Pulmonary artery endothelial cell (primary cell): ENCODE measurements at regions not wholly inside any gene's neighbourhood (a gene's known extent, or its start where the extent isn't known, plus 50 kb on each side); places are given as distances from the start of the nearest gene placed in this dataset.

Experiments used
- DNase-seq: peaks from one replicate; pipeline ENCODE4 v3.0.0-alpha.2; 2011; ENCODE audit warnings: low read depth, low spot score

DNA sequence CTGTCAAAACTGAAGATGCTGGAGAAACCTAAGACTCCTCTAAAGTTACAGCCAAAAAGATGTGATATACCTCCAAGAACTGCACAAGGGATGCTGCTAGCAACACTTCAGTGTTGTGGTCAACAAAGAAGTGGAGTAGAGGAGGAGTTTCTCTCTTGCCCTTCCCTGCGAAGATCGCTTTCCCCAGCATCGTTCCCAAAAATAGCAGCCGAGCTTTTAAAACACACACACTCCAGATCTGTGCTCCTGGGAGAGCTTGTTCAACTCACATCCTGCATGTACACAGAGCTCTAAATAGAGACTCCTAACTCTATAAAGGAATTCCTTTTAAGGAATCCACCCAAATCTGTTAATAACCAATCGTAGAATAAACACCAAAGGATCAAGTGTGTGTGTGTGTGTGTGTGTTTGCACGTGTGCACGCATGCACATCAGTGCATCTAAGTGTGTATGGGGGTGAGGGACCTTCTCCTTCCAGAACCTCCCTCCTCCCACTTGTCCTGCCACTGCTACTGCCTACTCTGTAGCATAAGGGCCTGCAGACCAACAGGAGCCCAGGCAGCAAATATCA lies 58.5 kb downstream of the PSMG1 start:
- no peak for DNase-seq

DNA sequence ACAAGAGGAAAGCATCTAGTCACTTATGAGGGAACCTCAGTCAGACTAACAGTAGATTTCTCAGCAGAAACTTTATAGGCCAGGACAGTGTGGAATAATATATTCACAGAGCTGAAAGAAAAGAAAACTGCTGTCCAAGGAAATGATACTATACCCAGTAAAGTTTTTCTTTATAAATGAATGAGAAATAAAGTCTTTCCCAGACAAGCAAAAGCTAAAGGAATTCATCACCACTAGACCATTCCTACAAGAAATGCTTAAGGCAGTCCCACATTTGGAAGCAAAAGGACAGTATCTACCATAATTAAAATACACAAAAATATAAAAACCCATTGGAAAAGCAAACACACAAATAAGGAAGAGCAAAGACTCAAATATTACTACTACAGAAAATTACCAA lies 59.9 kb downstream of the PSMG1 start:
- DNase-seq: no peak

DNA sequence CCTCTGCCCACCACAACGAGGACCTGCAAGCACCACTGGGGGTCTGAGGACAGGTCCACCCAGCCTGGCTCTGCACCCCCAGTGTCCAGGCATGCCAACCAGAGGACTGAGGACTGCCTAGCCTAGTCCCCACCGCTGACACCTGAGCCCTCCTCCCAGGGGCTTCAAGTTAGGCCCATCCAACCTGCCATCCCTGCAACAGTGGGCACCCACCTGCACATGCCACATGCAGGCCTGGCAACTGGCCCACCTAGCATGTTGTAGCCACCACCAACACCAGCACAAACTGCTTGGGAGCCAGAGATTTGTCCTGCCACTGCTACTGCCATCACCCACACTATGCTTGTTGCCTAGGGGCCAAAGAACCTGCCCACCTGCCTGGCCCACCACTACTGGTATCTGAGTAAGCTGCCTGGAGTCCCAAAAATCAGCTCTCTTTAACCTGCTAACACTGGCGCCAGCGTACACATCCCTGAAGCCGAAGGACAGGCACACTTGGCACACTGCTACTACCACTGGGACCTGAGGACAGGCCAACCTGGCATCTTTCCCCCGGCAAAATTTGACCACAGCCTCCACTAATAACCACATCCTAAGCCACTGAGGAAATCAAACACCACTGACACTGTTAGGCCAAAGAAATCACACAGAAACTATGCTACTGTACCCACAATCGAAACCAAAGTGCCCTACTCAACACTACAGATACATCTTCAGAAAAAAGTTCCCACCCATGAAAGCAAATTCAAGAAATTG lies 61.5 kb downstream of the PSMG1 start:
- no peak for DNase-seq

DNA sequence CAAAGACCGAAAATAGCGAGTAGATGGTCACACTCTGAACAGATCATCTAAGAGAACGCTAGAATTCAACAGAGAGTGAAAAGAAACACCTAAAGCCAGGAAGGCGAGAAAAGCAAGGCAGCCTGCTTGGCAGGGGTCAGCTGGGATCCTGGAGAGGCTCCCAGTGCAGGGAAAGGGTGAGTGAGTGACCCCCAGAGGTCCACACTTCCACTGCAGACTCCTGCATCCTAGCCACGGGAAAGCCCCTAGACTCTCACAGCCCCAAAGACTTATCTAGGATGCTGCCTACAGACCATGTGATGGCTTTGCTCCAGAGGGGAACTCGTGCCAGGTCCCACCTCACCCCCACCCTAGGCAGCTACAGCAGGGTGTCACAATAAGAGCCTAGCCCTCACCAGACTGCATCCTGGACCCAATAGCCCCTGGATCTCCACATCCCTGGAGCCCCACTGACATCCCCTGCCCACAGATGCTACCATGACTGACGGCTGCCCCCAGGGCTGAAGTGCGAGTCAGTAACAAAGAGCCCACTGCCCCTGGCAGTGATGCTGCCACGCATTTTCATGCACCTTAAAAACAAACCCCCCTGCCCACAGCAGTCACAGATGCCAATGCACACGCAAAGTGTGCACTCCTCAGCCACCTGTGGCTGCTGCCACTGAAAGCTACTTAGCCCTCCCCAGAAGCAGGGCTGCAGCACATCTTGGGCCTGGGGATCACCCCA lies 62.2 kb downstream of the PSMG1 start:
- DNase-seq: no peak

DNA sequence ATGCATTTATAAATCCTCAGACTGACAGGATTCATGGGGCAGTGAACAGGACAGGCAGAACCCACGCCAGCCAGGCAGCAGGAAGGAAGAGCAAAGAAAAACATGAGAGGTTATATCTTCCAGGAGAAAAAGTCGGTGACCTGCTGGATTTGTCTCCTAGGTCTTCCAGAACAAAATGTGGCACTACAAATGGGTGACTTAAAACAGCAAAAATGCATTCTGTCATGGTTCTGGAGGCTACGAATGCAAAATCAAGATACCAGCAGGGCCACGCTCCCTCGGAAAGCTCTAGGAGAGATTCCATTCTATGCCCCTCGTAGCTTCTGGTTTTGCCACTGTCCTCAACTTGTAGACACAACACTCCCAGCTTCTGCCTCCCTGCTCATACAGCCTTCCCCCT lies 63.4 kb downstream of the PSMG1 start:
- no peak for DNase-seq

DNA sequence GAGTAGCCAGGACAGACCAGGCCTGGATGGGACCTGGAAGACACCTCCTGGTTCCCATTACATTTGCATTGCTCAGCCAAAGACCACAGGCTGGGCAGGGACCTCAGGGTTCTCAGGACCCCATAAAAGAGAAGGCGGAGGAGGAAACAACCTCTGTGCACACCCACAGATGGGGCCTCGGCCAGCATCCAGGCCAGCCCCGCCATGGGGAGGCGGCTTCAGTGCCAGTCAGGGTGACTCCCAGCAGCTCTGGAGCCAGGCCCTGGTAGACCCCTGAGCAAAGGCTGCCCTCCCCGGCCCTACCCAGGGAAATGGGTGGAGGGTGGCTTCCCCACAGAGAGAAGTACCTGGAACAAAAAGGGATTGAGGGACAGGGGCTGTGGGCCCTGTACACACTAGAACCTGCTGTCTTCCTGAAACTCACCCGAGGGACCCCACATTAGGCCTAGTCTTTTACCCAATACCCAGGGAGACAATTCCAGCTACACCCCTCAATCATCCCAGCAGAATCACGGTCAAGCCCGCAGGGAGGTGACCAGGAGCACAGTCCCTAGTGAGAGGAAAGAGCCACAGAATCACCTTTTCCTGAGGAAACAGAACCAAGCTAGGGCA lies 64.5 kb downstream of the PSMG1 start:
- DNase-seq: no peak

DNA sequence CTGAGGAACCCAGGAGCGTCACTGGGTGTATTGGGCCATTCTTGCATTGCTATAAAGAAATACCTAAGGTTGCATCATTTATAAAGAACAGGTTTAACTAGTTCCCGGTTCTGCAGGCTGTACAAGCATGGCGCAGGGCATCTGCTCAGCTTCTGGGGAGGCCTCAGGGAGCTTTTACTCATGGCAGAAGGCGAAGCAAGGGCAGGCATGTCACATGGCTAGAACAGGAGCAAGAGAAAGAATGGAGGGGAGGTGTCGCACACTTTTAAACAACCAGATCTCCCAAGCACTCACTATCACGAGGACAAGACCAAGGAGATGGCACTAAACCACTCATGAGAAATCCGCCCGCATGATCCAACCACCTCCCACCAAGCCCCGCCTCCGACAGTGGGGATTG lies 65.2 kb downstream of the PSMG1 start:
- DNase-seq: no peak

DNA sequence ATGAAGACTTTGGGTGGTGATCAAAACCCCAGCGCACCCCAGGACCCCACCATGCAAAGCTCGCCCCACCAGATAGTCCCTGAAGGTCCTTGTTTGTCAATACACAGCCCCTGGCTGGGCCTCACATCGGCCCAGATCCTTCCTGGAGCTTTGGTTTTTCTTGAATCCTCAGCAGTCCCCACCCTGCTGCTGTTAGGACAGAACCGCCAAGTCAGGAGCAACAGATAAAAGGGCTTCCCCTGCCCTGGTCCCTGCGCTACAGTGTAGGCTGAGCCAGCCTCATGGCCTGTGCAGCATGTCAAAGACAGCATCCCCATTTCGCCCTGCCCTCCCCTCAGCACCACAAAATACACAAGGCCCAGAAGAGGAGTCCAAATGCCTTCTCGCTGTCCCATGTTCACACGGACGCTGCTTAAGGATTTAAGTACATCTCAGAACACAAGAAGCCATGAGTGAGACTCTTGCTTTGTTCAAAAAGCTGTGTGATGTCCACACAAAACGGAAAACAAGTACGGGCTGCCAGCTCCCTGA lies 65.7 kb downstream of the PSMG1 start:
- DNase-seq: no peak

DNA sequence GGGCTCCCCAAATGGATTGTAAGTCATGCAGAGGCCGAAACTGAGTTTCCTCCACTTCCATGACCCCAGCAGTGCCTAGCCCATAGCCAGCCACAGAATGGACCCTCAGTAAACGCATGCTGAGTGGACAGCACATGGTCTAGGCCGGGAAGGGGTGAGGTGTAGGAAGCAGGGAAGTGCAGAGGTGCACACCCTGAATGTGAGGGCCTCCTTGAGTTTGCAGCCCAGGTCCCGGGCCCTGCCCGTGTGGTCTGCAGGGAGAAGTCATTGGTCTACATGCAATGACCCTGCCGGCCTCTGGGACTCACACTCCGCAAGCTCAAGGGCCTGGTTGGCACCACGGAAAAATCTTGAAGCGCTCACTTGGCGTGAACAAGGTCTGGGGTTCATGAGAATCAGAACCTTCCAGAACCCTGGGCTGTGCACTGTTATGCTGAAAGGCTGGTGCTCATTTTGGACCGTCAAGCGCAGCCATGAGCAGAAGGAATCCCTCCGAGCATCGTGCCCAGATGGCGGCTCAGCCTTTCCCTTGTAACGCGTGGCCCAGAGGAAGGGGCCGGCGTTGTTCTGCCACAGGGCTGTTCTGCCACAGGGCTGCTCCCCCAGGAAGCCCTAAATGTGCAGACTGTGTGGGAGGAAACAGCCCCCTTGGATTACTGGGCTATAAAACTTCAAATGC lies 66.4 kb downstream of the PSMG1 start:
- no peak for DNase-seq

DNA sequence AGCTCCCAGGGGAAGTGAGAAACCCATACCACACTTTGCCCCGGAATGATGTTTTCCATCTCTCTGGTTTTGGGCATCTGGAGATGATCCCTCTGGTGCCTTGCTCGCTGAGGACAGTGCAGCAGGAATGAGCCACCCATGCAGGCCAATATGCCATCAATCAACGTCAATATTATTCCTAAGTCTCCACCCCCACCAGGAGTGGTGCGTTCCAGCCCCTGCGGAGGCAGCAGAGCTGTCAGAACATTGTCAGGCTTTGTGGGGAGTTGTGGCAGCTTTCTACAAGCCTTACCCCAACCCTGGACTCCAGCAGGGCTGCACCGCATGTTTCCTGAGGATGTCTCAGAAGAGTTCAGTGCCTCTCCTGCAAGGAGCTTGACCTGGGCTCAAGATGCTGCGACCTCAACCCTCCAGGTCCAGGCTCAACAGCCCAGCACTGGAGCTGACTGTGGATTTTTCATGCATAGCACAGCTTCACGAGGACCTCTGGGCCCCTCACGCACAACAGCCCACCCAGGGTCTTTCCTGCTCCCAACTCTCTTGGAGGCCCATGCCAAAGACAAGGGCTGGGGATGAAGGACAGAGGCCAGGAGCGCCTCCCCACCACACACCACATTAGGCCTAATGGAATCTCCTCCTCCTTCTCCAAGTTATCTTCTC lies 67.5 kb downstream of the PSMG1 start:
- DNase-seq: no peak

DNA sequence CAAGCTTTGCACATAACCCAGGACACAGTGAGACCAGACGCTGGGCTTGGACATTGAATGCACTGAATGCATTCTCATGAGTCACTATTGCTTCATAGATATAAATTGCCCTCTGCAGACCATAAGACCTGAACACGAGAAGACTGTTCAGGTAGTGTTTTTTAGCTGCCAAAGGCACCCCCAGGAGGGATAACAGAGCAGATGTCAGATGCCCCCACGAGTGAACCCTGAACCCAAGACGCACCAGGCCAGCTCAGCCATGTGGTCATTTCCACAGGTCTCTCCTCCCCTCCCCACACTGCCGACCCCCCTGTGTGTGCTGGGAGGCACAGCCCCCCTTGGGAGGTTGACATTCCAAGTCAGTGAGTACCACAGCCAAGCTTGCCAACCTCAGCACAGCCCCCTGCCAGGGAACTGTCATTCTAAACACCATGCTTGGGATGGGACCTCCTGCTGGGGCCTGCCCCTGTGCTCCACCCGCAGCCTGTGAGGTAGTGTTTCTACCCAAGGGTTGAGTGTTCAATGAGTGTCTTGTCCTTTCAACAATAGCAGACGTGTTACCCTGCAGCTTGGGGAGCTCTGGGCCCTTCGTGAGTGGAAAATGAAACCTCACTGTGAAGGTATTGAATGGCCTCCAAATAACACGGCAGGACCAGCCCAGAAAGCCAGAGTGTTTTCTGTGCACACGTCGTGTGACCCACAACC lies 68.2 kb downstream of the PSMG1 start:
- no peak for DNase-seq

DNA sequence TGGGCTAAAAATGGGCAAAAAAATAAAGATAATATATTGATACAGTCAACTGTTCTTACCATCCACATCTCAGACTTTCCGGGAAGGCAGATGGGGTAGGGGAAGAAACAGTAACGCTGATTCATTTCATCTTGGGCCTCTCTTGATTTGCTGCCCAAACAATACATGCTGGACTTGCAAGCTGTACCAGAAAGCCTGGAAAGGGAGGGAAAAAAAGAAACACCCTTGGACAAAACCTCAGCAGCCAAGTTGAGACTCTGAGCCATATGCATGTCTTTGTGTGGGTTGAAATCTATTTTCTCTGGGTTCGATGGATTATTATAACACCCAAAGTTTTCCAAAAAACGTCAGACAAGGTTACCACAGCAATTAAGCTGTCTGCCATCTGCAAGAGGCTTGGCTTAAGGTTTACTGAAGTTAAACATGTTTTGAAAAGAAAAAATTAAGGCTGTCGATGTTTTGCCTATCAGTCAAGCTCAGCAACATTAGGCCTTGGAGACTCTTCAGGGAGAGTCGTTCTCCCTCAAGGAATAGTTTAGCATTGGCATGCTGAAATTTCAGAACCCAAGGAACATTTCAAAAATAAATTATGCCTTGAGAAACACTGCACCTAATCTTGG lies 71.2 kb downstream of the PSMG1 start:
- no peak for DNase-seq

DNA sequence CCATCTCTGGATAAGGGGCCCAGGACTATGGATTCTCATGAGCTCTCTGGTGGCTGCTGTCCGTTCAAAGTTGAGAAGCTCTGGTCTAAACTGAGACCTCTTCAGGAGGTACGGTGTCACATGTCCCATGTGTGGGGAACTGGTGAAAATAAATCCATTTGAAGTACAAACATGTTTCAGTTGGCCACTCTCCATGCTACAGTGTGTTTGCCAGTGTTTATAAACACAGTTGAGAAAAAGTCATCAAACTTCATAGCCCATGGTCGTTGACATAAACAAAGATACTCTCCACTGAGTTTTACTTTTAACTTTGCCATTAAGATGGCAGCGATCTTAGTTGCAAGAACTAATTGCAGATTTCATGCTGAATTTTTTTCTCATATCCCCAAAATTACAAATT lies 72.8 kb downstream of the PSMG1 start:
- no peak for DNase-seq

DNA sequence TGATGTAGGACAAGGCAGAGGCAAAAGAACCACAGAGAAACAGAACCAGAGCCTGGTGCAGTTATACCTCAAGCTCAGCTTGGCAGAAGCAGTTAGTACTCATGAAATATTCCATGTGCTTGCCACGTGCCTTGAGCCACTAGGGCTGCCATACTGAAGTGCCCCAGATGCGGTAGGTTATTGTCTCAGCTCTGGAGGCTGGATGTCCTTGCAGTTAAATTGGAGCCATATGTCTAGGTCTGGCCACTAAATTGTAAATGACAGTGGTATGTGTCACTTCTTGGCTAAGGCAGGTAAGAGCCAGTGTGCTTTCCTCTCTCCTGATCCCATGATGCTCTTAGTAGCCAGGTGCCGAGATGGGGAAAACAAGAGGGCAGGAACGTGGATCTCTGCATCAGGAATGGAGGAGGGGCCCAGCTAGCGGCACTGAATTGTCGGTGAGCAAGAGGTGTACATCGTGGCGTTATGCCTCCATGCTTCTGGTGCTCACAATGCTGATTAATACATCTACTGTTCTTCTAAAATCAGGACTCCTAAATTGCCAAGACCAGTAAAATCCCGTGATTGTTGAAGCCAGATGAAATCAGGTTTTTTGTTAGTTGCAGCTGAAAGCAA lies 73.5 kb downstream of the PSMG1 start:
- no peak for DNase-seq

DNA sequence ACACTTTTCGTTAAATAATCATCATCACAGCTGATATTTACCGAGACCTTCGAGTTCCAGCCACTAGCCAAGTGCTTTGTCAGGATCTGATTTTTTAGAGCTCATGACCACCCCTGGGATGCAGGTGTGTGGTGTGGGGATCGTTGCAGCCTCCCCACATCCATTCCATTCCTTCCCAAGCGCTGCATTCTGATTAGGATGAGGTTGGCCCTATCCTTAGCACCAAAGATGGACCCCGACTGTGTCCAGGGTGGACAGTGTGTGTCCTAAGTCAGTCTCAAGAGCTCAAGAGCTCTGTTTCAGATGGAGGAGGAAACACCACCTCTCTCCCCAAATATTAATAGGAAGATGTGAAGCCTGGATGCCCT lies 74.1 kb downstream of the PSMG1 start:
- DNase-seq: no peak

DNA sequence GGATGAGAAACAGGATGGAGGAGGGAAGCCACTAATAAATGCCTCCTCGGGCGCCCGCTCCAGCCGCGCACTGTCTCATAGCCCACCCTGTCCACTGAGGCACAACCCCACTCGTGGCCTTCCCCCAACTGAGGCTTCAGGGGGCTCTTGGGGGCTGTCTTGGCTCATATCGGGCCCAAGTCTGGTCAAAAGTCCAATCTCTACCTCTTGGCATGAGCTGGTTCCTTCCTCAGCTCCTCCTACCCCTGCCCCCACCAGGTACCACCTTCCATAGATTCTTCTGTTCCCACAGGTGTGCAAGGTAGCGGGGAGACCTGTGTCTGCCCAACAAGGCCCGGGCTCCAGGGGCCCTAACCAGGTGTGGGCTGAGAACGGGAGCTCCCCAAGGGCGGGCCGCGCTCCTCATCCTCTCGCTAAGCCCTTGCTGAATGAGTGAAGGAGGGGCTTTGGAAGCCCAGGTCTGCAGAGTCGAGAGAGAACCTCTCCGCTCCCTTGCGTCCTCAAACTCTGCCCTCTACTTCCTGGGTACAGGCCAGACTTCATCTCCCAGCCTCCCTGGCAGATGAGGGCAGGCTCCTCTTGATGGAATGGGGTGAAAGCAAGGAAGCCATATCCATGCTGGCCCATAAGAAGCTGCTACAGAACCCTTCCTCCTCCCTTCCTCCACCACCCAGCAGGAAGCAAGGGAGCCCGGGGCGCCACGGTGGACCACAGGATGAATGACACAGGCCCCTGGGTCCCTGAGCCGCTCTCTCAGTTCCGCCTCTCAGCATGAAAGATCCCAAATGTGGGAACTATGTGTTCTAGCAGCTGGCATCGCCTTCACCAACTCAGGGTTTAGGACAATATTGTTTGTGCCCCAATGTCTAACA lies 74.7 kb downstream of the PSMG1 start:
- no peak for DNase-seq

DNA sequence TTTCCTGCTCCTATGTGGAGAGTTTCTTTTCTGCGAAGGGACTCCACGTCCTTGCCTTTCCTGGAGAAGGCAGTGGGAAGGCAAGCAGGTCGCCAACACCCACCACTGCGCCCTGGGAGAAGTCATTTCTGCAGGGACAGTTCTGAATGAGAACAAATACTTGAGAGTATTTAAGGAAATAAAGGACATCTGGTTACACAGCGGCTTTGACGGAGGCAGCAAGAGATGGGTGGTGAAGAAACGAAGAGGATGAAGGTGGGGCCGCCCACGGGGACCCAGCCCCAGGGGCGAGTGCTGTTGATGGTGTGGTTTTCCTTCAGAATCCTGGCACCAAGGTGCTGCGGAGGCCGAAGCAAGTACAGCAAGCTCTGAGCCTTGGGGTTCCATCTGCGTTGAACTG lies 75.5 kb downstream of the PSMG1 start:
- no peak for DNase-seq

DNA sequence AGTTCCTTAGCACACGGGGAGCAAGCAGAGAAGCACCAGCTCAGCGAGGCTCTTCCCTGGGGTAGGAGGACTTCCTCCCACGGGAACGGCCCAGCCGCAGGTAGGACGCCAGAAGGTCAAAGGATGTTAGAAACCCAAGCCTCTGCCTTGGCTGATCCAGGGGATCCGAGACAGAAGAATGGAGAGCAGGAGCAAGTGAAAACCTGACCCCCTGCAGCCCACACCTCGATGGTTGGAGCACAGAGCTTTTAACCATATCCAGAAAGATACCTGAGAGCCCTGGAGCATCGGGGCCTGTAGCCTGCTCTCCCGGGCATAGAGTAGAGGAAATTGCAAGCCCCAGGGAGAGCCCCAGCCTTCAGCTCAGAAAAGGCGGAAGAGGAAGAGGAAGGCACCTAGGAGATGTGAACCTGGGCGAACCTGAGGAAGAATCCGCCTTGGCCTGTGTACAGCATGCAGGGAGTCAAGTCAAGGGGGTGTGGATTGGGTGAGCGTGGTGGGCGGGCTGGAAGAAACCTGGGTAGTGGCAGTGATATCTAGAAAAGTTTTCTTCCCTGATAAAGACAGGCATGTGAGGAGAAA lies 76.3 kb downstream of the PSMG1 start:
- DNase-seq: no peak
